Chondrocyte (in vitro differentiated cells): ENCODE measurements at regions not wholly inside any gene's neighbourhood (a gene's known extent, or its start where the extent isn't known, plus 50 kb on each side); places are given as distances from the start of the nearest gene placed in this dataset.
"Not testable (repeated sequence)": the region's sequence is repeated elsewhere in the genome, so short reads cannot be mapped to it uniquely, and the experiment has no call there.

Experiments
- DNase-seq: peaks from one replicate; pipeline ENCODE4 v3.0.0; 2021; ENCODE audit warnings: mixed read lengths, low spot score
- H3K27ac Mint-ChIP-seq: one replicate; pipeline ENCODE4 v1.8.0; 2021; ENCODE audit warnings: mild to moderate bottlenecking, moderate library complexity, mixed read lengths; ENCODE audit not compliant: unreplicated experiment
- H3K27me3 Mint-ChIP-seq: 2 replicates; pipeline ENCODE4 v1.8.0; 2021; ENCODE audit warnings: low read depth, mixed read lengths
- H3K36me3 Mint-ChIP-seq: 2 replicates; pipeline ENCODE4 v1.8.0; 2021; ENCODE audit warnings: low read depth, mixed read lengths
- H3K4me1 Mint-ChIP-seq: 2 replicates; pipeline ENCODE4 v1.8.0; 2021; ENCODE audit warnings: low read depth, mild to moderate bottlenecking, mixed read lengths
- H3K4me3 Mint-ChIP-seq: one replicate; pipeline ENCODE4 v1.8.0; 2021; ENCODE audit warnings: mild to moderate bottlenecking, moderate library complexity, mixed read lengths; ENCODE audit not compliant: unreplicated experiment
- H3K9me3 Mint-ChIP-seq: 2 replicates; pipeline ENCODE4 v1.8.0; 2021; ENCODE audit warnings: low read depth, mixed read lengths
- CTCF ChIP-seq: fragments of 200-600 bp; sonication (generic); IDR thresholded peaks from 2 replicates; pipeline ENCODE4 v1.5.0; 2021; ENCODE audit warnings: antibody characterized with exemption, mild to moderate bottlenecking, moderate library complexity

GRCh38 chr5:153267506-153267905, 223.0 kb upstream of the GRIA1 start:
- H3K4me1 Mint-ChIP-seq: no peaks in the 10 kb centered on the region
- no peak overlapping the region for H3K4me3 Mint-ChIP-seq
- DNase-seq: no peak
- H3K27ac Mint-ChIP-seq: no peak overlapping the region
- H3K27me3 Mint-ChIP-seq: peaks cover 3% of the 10 kb centered on the region
- no peaks in the 10 kb centered on the region for H3K9me3 Mint-ChIP-seq
- no peaks in the 10 kb centered on the region for H3K36me3 Mint-ChIP-seq
- TF ChIP-seq CTCF: no peak

GRCh38 chr5:153275695-153276094, 214.8 kb upstream of the GRIA1 start:
- Mint-ChIP-seq H3K4me1 (no peaks in the 10 kb centered on the region), H3K9me3 (no peaks in the 10 kb centered on the region), H3K27ac (no peak overlapping the region), H3K4me3 (no peak overlapping the region), H3K36me3 (no peaks in the 10 kb centered on the region), H3K27me3 (peaks cover 1% of the 10 kb centered on the region)
- no peak for DNase-seq
- TF ChIP-seq CTCF: no peak

- Mint-ChIP-seq H3K9me3 (no peaks in the 10 kb centered on the region), H3K4me1 (no peaks in the 10 kb centered on the region), H3K27ac (no peak overlapping the region), H3K36me3 (no peaks in the 10 kb centered on the region), H3K27me3 (peaks cover 1% of the 10 kb centered on the region), H3K4me3 (no peak overlapping the region)
- DNase-seq: no peak
- no peak for TF ChIP-seq CTCF
Observed at GRCh38 chr5:153276151-153276550, 214.3 kb upstream of the GRIA1 start.

- H3K36me3 Mint-ChIP-seq, H3K4me1 Mint-ChIP-seq, H3K27me3 Mint-ChIP-seq, H3K27ac Mint-ChIP-seq, H3K4me3 Mint-ChIP-seq: not testable (repeated sequence)
- H3K9me3 Mint-ChIP-seq: peaks cover 22% of the 10 kb centered on the region
- DNase-seq: peak; percentile 59
Observed at GRCh38 chr5:153296251-153296844, 194.1 kb upstream of the GRIA1 start.

- Mint-ChIP-seq H3K36me3 (no peaks in the 10 kb centered on the region), H3K27ac (no peak overlapping the region), H3K4me3 (no peak overlapping the region), H3K27me3 (no peaks in the 10 kb centered on the region), H3K9me3 (peaks cover 21% of the 10 kb centered on the region), H3K4me1 (no peaks in the 10 kb centered on the region)
- DNase-seq: no peak
- TF ChIP-seq CTCF: no peak
Observed at GRCh38 chr5:153299891-153300290, 190.6 kb upstream of the GRIA1 start.

- no peak for TF ChIP-seq CTCF
- H3K4me3 Mint-ChIP-seq: no peak overlapping the region
- H3K27me3 Mint-ChIP-seq: peaks cover 3% of the 10 kb centered on the region
- peaks cover 3% of the 10 kb centered on the region for H3K9me3 Mint-ChIP-seq
- no peak for DNase-seq
- H3K27ac Mint-ChIP-seq: no peak overlapping the region
- H3K36me3 Mint-ChIP-seq: no peaks in the 10 kb centered on the region
- H3K4me1 Mint-ChIP-seq: no peaks in the 10 kb centered on the region
Observed at GRCh38 chr5:153308282-153308681, 182.2 kb upstream of the GRIA1 start.
